Glomerular visceral epithelial cell (primary cell): ENCODE measurements at regions not wholly inside any gene's neighbourhood (a gene's known extent, or its start where the extent isn't known, plus 50 kb on each side); places are given as distances from the start of the nearest gene placed in this dataset.
"Not testable (repeated sequence)": the region's sequence is repeated elsewhere in the genome, so short reads cannot be mapped to it uniquely, and the experiment has no call there.

ENCODE experiments used
- DNase-seq: peaks from one replicate; pipeline ENCODE4 v3.0.0-alpha.2; 2016; ENCODE audit errors: extremely low spot score

DNA sequence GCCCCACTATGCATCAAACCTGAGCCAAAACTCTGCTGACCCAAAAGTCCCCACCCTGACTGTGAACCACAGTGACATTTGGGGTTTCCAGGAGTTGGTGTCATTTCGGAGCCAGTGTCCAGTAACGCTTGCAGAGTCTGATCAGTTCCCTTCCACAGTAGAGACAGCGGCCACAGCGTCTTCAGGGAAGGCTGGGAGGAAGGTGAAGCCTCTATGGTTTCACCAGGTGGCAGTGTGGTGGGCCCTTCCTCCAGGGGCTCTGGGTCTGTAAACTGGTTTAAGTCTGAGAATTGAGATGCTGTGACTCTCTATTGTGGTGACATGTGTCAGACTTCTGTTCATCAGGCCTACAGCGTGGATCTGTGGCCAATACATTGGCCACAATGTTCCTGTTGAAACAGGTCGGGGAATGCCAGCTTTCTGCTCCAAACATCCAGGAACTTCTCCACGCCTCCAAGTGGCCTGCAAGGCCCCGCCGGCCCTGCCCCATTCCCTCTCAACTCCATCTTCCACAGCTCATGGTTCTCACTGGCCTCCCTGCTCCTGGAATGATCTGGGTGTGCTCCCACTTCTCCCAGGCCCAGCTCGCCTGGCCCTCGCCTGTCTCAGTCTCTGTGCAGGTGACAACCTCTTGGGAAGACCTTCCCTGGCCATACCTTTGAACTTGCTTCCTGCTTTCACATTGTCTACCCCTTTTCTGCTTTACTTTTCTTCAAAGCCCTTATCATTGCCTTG is 124.5 kb upstream of the FAM20C start:
- DNase-seq = peak; percentile 77

DNA sequence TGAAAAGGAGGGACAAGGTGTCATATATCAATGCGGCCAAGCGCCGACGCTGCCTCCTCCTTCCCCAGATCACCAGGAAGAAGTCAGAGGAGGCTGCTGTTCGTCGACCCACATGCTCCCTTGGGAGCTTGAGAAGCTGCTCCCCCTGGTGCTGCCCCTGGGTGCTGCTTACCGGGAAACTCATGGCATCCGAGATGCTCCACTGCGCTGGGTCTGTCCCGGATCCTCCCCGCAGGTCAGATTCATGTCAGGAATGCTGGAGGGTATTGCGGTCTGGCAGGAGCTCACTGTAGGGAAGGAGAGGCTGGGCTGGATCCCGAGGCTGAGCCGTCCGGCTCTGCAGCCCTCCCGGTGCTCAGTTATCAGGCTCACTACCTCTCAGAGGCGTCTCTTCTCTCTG is 123.7 kb upstream of the FAM20C start:
- DNase-seq = no peak

DNA sequence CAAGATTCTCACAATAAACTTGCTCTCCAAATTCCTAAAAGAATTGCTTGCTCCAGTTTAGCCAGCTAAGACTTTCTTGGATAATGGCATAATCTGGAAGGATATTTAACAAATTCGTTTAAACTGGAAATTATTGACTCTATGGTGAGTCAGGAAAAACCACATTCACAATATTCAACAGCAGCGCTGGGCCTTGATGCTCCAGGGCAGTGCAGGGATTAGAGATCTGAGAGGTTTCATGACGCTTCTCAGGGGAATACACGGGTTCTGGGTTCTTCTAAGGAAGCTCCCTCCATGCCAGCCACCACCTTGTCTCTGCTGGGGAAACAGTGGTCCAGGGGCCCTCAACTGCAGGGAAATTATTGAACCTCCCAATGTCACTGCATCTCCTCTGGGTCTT is 123.3 kb upstream of the FAM20C start:
- not testable (repeated sequence) for DNase-seq

DNA sequence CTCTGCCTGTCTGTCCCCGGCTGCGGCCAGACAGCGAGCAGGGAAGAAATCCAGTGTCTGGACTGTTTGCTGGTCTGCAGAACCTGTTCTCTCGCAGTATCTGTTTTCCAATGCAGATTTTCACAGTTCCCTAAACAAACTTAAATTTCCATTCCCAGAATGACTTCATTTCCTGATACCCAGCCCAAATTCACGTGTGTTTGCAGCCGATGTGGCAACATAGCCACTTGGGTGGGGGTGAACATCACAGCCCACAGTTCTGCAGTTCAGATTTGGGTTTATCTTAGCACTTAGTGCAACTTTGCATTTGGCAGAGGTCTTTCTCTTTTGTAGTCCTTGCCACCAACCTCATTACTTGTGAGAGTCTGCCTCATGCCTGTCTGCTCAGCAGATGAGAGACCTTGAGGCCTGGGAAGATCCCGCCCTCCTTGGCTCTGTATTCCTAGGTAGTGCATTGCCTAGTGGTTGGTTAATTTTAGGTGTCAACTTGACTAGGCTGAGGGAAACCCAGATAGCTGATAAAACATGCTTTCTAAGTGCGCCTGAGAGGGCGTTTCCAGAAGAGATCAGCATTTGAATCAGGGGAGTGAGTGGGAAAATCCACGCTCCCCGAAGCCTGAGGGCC is 122.8 kb upstream of the FAM20C start:
- not testable (repeated sequence) for DNase-seq

DNA sequence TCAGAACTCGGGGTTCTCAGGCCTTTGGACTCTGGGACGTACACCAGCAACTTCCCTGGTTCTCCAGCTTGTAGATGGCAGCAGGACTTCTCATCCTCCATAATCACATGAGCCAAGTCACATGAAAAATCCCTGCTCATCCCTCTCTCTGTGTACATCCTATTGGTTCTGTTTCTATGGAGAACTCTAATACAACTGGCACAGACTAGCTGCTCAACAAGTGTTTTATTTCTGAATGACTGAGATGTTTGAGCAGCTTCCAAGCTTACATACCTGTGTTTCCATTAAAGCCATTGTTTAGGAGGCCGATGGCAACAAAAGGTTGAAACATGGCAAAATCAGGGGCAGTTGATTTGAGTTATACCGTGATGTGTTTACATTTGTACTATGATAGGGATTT is 122.2 kb upstream of the FAM20C start:
- not testable (repeated sequence) for DNase-seq

DNA sequence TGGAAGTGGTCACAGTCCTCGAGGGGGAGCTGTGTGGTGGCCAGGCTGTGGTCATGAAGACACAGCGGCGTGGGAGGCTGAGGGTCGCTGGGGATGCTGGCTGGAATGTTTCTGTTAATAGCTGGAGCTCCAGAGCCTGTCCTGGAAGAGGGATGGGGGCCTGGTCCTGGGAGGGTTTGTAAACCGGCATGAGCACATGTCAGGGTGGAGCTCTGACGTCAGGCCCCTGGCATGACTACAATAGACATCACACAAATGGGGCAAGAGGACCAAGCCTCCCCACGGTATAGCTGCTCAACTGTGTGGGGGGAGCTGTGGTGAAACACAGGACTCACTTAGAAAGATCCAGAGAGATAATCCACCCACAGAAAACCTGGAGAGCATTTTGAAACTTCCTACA is 121.4 kb upstream of the FAM20C start:
- not testable (repeated sequence) for DNase-seq

DNA sequence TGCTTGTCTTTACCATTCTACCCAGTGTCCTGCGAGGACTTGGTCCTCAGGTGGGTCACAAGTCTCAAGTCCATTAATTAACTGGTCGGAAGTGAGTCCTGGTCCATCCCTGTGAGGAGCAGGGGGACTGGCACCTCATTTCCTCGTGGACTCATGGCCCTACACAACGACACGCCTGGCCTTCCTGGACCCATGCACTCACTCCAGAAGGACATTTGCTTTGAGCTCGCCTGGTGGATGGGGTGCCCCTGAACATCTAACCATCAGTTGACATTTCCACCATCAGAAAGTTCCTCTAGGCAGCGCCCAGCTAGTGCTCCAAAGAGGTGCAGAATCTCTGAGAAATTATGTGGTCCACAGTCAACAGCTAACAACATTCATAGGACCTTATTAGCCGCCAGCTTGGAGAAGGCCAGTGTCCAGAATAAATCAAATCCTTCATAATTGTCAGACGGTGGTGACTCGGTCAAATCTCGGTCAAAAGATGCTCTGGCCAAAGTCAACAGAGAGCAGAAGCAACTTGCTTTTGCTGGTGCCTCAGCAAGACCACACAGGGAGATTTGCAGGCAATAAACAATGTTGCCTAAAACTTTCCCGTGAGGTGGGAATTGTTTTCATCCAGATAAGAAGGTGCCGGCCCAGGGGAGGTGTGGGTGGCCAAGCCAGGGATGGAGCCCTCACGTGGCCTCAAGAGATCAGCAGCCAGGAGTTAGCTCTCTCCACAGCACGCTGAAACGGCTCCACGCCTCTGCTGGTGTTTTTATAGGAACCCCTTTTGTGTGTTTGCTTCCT is 119.9 kb upstream of the FAM20C start:
- not testable (repeated sequence) for DNase-seq

DNA sequence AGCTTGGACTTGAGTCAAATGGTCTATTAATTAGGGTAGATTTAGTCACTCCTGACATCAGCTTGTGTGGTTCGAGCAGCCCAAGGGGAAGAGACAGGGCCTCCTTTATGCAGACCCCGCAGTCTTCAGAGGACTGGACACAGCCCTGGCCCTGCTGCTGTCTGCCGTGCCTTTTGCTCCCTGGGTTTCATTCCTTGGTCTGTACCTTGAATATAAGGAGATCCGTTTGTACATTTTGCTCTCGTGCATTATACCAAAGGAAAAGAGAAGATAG is 119.4 kb upstream of the FAM20C start:
- not testable (repeated sequence) for DNase-seq

DNA sequence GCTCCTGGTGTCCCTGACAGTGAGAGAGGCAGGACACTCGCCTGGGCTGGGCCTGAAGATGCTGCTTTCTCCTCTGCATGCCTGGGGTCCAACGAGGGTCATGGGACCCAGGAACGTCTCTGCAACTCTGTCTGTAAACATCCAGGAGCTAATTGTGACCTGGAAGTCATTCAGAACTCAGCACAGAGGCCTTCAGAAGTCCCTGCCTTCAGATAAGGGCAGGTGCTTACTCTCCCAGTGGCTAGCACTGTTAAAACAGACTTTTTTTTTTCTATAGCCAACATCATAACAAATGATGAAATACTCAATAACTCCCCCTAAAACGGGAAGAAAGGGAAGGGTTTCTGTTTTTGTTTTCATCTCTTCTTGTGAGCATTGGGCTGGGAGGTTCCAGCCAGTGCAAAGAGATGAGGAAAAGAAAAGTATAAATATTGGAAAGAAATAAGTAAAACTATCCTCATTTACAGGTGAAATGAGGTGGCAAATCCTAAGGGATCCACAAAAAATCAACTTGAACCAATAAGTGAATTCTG is 118.3 kb upstream of the FAM20C start:
- DNase-seq = not testable (repeated sequence)

DNA sequence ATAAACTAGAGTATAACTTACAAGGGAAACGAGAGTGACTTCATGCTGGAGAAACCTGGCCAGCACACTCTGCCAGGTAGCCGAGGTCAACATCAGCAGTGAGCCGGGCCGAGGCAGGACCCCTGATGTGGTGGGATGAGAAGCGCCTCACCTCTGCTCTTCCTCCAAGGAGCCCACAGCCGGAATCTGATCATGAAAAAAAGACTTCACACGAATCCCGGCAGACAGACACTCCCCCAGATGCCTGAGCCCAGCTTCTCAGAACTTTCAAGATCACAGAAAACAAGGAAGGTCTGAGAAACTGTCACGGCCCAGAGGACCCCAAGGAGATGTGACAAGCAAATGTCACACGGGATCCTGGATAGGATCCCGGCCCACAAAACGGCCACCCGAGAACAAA is 116.9 kb upstream of the FAM20C start:
- not testable (repeated sequence) for DNase-seq

DNA sequence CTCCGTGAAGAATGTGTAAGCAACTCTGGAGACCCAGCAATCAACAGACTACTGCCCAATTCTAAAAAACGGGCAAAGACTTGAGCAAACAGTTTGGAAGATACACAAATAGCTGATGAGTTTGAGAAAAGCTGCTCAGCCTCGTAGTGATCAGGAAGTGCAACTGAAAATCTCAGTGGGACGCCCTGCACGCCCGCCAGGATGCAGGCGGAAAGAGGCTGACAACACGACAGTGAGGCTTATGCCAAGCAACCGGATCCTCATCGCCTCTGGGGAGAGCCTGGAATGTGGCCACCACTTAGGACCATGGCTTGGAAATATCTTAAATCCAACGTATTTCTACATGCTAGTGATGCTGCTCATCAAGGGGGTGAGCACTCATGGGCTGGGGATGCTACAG is 116.2 kb upstream of the FAM20C start:
- DNase-seq = not testable (repeated sequence)

DNA sequence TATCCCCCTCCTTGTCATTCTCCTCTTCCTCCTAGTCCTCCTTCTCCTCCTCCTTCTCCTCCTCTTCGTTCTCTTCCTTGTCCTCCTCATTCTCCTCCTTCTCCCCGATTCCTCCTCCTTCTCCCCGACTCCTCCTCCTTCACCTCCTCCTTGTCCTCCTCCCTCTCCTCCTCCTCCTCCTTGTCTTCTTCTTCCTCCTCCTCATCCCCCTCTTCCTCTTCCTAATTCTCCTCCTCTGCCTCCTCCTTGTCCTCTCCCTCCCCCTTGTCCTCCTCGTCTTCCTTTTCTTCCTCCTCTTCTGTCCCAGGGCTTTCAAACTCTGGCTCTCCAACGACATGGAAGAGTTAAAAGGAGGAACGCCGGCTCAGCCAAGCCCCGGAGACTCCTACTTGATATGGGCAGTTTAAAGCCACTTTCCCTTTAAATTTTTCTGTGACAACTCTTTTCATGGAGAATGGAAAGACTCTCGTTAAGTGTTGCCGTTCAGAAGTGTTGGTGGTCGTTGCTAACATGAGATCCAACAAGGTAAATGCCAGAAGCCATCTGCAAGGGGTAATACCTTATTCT is 115.5 kb upstream of the FAM20C start:
- DNase-seq = not testable (repeated sequence)

DNA sequence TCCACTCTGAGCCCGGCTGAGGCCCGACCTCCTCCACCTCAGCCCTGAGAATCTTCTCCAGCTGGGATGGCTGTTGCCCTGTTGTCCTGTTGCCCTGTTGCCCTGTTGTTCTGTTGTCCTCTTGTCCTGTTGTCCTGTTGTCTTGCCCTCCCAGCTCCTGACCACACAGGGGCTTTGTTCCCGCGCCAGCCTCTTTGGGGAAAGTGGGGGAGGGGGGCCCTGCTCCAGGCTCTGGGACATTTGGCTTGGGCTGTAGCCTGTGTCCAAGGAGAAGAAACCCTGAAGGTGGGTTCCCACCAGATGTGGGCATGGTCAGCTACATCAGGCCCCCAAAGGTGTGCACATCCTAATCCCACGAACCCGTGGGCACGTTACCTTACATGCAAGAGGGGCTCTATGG is 113.5 kb upstream of the FAM20C start:
- not testable (repeated sequence) for DNase-seq

DNA sequence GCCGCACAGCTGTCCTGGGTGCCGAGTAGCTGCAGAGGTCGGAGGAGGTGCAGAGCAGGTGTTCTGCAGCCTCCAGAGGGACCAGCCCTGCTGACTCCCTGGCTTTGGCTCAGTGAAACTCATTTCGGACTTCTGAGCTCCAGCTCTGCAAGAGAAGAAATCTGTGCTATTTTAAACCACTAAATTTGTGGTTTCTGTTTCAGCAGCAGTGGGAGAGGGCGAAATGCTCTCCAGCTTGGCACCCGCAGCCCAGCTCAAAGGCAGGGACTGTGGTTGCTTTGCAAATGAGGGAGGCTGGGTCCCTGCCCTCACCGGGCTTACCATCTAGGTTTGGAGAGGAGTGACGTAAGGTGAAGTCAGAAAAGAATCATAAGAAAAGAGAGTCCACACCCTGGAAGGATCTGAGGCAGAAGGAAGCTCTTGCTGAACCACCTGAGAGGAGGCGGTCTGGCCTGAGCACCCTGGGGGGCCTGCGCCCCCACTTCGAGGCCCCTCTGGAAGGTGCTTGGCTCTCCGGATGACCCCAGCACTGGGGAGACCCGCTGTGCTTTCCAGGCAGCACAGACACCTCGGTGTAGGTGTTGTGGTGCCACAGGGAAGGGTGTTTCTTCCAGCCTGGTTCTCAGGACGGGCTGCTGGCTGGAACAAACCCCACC is 112.8 kb upstream of the FAM20C start:
- DNase-seq = not testable (repeated sequence)

DNA sequence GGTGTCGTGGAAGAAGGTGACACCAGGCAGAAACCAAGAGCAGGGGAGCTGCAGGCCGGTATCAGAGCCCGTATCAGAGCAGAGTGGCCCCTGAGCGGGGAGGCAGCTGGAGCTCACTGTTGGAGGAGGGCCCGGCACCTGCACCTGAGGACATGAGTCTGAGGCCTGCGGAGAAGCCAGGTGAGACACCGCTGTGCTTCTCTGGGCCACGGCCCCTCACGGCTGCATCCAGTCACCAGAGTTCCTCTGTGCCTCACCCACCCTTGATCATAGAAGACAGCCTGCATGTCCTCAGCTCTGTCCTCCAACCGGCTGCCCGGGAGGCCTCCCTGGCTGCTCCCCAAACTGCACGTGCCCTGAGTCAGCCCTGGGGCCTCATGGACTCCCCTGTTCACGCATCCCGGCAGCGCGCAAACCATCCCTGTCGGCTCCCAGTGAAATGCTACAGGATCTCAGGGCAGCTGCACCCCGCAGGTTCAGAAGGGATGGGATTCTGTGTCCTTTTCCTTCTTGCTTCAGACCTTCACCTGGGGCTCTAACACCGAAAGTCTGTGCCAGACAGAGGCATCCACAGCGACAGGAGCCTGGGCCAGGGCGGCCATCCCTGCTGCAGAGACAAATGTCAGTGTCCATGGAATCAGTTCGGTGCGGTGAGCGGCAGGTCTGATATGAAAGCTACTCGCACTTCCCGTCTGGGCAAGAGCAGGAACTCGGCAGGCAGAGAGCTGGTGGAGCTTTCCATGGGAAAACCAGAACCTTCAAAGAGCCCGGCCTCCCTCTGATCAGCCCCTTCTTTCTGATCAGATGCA is 111.9 kb upstream of the FAM20C start:
- DNase-seq = no peak

DNA sequence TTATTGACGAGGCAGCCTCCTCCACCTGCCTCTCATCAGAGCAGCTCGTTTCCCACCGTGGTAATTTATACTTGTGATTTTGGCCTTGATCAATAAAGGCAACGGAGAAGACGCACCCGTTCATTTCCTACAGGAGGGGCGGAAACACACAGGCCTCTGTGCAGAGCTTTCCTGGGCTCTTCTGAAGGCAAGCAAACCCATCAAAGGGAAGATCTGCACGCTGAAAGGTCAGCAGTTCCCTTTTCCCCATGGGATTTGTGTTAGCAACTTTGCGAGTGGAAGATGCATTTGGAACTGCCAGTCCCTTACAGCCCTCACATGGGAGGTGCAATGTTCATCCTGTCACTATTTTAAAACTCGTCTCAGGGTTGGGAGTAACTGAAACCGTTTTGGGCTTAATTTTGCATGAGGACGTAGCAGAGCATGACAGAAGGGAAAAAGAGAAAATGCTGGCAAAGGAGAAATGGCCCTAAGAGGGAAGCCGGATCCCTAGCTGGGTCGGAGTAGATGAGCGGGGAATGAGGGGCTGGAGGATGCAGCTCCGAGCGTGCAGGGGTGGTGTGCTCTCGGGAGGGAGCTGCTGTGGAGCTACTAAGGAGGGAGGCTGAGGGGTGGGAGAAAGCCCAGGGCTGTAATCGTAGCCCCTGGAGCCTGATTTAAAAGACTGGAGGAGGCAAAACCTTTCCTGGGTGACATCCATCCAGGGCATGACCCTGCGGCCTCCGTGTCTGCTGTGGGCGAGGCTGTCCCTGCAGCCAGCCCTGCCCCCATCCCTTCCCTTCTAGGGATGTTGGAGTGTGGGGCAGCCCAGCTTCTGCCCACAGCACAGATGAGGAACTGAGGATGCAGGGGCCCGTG is 111.1 kb upstream of the FAM20C start:
- no peak for DNase-seq

DNA sequence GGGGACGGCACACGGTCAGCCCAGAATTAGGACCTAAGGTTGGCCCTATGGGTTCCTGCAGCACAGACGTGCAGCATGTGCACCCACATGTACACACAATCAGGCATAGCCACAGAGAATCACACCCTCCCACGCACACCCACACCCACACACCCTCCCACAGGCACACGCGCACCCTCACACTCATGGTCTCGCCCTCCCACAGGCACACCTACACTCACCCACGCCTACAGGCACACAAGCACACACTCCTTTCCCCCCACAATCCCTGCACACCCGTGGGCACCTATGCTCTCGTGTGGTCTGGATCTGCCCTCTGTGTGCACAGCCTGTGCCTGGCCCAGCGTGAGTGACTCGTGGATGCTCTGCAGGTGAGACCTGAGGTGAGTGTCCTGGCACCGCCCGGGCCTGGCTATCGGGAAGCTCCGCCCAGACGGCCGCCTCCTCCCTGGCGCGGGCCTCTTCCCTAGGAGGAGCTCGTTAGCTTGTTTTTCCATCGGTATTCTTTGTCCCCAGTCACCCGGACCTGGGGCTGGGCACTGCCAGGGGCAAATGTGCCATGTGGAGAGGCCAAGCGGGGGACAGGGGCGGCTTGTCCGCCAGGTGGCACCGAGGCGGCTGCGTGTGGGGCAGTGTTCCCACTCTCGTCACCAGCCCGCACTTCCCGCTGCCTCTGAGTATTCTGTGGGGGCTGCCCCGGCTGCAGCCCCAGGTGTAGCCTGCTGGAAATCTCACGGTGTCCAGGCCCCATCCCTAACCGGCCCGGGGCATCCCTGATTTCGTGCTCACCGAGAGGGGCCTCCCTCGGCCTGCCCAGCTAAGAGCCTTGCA is 110.2 kb upstream of the FAM20C start:
- DNase-seq = no peak

DNA sequence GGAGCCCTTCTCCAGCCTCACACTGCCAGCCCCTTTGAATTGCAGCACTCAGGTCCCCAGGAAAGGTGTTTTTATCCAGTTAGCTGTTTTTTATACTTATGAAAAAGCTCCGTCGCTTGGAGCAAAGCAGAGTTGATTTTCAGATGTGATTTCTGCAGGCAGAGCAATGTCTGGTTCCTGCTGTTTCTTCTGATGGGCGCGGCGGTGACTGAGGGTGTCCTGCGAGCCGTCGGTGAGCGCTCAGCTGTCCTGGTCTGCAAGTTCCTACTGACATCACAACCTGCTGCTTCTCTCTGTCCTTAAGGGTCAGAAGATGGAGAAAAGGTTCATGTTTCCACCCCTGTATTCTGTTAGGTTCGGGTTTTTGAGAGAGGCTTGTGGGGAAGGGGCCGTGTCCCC is 109.6 kb upstream of the FAM20C start:
- DNase-seq = no peak

DNA sequence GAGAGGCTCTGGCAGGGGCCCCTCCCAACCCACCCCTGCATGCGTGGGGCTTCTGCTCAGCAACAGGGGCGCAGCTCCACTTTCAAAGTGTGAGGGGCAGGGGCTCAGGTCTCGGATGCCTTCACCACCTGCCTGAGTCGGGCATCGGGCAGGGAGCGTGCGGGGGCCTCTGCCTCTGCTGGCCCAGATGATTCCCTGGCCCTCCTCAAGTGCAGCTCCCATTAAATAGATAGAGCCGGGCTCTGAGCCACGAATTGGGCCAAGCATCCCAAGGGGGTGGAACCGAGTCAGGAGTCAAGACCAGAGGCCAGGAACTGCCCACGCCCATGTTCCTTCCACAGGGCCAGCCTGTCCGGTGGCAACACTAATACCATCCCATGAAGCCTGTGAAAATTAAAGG is 108.9 kb upstream of the FAM20C start:
- DNase-seq = no peak
